ENCODE measurements at regions not wholly inside any gene's neighbourhood (a gene's known extent, or its start where the extent isn't known, plus 50 kb on each side); places are given as distances from the start of the nearest gene placed in this dataset.

DNA sequence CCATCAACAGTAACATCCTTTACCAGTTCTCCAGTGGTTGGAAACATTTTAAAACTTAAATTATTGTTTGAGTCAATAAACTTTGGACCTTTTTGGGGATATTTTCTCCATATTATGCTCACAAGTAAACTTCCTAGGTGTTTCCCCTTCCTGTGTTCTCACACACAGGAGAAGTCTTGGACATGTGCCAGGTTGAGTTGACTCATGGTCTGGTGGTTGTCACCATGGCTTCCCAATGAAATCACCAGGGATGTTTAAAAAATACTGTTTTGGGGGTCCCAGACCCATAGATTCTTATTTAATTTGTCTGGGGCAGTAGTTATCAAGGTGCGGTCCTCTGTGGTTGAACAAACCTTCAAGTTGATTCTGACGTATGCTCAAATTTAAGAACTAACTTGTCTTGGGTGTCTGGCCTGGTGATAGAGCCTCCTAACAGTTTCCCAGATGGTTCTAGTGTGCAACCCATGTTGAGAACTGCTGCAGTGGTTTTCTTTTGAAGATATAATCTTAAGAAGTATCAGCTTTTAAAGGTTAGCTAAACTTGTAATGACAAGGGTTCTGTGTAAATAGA, 291.8 kb downstream of the EDEM1 start:
- intact Hi-C loops (cut with DNase I; ENCODE audit: low total_unique reads), result no loop called here
- TF ChIP-seq POLR2AphosphoS5 (IDR thresholded peaks at IDR 0.05), result no peak
- WGBS, 5 donors, result 87 to 100% (median 94%) methylated on average over 2 of the region's 2 CpGs
- H3K9me3 ChIP-seq, result no peaks in the 10 kb centered on the region
- no peak overlapping the region for H3K4me3 ChIP-seq
- H3K36me3 ChIP-seq, result no peaks in the 10 kb centered on the region
- DNase-seq, result peak; percentile 52
- H3K4me1 ChIP-seq, result no peaks in the 10 kb centered on the region
- H3K27ac ChIP-seq, result no peak overlapping the region
- H3K27me3 ChIP-seq, result no peaks in the 10 kb centered on the region

- DNase-seq, result no peak
- H3K27me3 ChIP-seq, result no peaks in the 10 kb centered on the region
- no peak for TF ChIP-seq EP300 (IDR thresholded peaks at IDR 0.05)
- TF ChIP-seq, protein P1, sequence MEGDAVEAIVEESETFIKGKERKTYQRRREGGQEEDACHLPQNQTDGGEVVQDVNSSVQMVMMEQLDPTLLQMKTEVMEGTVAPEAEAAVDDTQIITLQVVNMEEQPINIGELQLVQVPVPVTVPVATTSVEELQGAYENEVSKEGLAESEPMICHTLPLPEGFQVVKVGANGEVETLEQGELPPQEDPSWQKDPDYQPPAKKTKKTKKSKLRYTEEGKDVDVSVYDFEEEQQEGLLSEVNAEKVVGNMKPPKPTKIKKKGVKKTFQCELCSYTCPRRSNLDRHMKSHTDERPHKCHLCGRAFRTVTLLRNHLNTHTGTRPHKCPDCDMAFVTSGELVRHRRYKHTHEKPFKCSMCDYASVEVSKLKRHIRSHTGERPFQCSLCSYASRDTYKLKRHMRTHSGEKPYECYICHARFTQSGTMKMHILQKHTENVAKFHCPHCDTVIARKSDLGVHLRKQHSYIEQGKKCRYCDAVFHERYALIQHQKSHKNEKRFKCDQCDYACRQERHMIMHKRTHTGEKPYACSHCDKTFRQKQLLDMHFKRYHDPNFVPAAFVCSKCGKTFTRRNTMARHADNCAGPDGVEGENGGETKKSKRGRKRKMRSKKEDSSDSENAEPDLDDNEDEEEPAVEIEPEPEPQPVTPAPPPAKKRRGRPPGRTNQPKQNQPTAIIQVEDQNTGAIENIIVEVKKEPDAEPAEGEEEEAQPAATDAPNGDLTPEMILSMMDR (IDR thresholded peaks at IDR 0.05), result no peak
- TF ChIP-seq POLR2A (IDR thresholded peaks at IDR 0.05), result no peak
- no peak for TF ChIP-seq POLR2AphosphoS5 (IDR thresholded peaks at IDR 0.05)
Measured at GRCh38 chr3:5480190-5480589, 292.7 kb downstream of the EDEM1 start.

DNA sequence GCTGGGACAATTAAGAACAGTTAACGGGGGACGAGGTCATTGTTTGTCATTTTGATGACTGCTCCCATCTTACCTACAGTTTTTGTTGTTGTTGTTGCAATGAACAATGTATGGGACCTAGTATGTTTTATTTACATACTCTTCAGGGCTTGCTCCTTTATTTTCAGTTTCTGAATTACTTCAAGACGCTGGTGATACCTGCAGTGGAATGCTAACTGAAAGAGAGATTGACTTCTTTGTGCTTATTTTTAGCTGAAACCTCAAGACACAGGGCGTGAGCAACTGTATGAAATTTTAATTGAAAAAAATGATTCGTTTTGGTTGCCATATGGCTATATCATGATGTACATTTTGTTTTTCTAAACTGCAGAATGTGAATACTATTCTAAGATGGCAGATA, 297.9 kb downstream of the EDEM1 start:
- DNase-seq, result no peak
- Histone ChIP-seq H3K27me3 (no peaks in the 10 kb centered on the region), H3K27ac (no peak overlapping the region), H3K4me3 (no peak overlapping the region), H3K4me1 (no peaks in the 10 kb centered on the region), H3K36me3 (no peaks in the 10 kb centered on the region), H3K9me3 (no peaks in the 10 kb centered on the region)
- no peak for TF ChIP-seq POLR2A (IDR thresholded peaks at IDR 0.05)
- TF ChIP-seq EP300 (IDR thresholded peaks at IDR 0.05), result no peak
- no peak for TF ChIP-seq POLR2AphosphoS5 (IDR thresholded peaks at IDR 0.05)
- TF ChIP-seq, protein P1 (IDR thresholded peaks at IDR 0.05), result no peak
- 73 to 83% (median 81%) methylated on average over 5 of the region's 5 CpGs for WGBS, 5 donors
- intact Hi-C loops (cut with DNase I; ENCODE audit: low total_unique reads), result no loop called here

More at GRCh38 chr3:5480190-5480589, 292.7 kb downstream of the EDEM1 start:
- WGBS, 5 donors, result 68 to 80% (median 73%) methylated on average over 8 of the region's 8 CpGs
- no peaks in the 10 kb centered on the region for H3K9me3 ChIP-seq
- no peak overlapping the region for H3K27ac ChIP-seq
- intact Hi-C loops (cut with DNase I; ENCODE audit: low total_unique reads), result no loop called here
- H3K36me3 ChIP-seq, result no peaks in the 10 kb centered on the region
- no peaks in the 10 kb centered on the region for H3K4me1 ChIP-seq
- no peak overlapping the region for H3K4me3 ChIP-seq

DNA sequence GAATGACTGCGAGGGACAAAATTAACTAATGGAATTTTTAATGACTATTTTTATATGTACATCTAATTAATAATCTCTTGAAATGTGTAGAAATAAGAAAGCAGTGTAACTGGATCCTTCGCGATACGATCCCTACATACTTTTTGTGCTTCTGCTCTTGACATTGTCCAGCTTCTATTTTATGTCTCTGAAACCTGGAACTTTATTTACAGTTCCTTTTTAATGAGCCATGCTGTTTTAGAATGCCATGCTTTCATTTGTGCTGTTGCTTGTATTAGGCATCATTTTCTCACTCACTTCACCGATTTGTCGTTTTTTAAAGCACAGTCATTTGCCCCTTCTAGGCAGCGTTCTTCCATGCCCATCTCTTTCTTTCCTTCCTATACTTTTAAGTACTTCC, 301.3 kb downstream of the EDEM1 start:
- H3K9me3 ChIP-seq, result no peaks in the 10 kb centered on the region
- H3K4me1 ChIP-seq, result no peaks in the 10 kb centered on the region
- TF ChIP-seq EP300 (IDR thresholded peaks at IDR 0.05), result no peak
- TF ChIP-seq POLR2AphosphoS5 (IDR thresholded peaks at IDR 0.05), result no peak
- H3K36me3 ChIP-seq, result no peaks in the 10 kb centered on the region
- no peak for DNase-seq
- intact Hi-C loops (cut with DNase I; ENCODE audit: low total_unique reads), result no loop called here
- 89 to 96% (median 93%) methylated on average over 7 of the region's 7 CpGs for WGBS, 5 donors
- H3K27ac ChIP-seq, result no peak overlapping the region
- no peaks in the 10 kb centered on the region for H3K27me3 ChIP-seq
- H3K4me3 ChIP-seq, result no peak overlapping the region

GRCh38 chr3:5489536-5489935, 302.0 kb downstream of the EDEM1 start:
- intact Hi-C loops (cut with DNase I; ENCODE audit: low total_unique reads), result no loop called here
- DNase-seq, result no peak
- H3K4me3 ChIP-seq, result no peak overlapping the region
- no peaks in the 10 kb centered on the region for H3K36me3 ChIP-seq
- TF ChIP-seq POLR2A (IDR thresholded peaks at IDR 0.05) (no peak), EP300 (IDR thresholded peaks at IDR 0.05) (no peak), POLR2AphosphoS5 (IDR thresholded peaks at IDR 0.05) (no peak)
- TF ChIP-seq, protein P1 (IDR thresholded peaks at IDR 0.05), result no peak
- H3K27me3 ChIP-seq, result no peaks in the 10 kb centered on the region
- no peaks in the 10 kb centered on the region for H3K9me3 ChIP-seq
- no peaks in the 10 kb centered on the region for H3K4me1 ChIP-seq
- no peak overlapping the region for H3K27ac ChIP-seq
- WGBS, 5 donors, result 16 to 23% (median 21%) methylated on average over 3 of the region's 3 CpGs

Data from stomach (tissue), 8 donors.